Large intestine (tissue), 3 donors: ENCODE measurements at regions not wholly inside any gene's neighbourhood (a gene's known extent, or its start where the extent isn't known, plus 50 kb on each side); places are given as distances from the start of the nearest gene placed in this dataset.

Experiments used
- DNase-seq, 2 donors: peaks; one replicate each; pipeline versions ENCODE4 v3.0.0 to v3.0.0-alpha.2; 2013
- H3K27ac ChIP-seq: one replicate; pipeline ENCODE4 v1.5.1; 2013; ENCODE audit warnings: low read length
- H3K27me3 ChIP-seq: 2 replicates; pipeline ENCODE4 v1.6.1; 2013; ENCODE audit warnings: low read length; ENCODE audit not compliant: control insufficient read depth, insufficient read depth
- H3K36me3 ChIP-seq: 2 replicates; pipeline ENCODE4 v1.6.1; 2013; ENCODE audit warnings: low read length; ENCODE audit not compliant: control insufficient read depth, insufficient read depth
- H3K4me1 ChIP-seq: one replicate; pipeline ENCODE4 v1.6.1; 2013; ENCODE audit warnings: low read length; ENCODE audit not compliant: control insufficient read depth, insufficient read depth
- H3K4me3 ChIP-seq: one replicate; pipeline ENCODE4 v1.5.1; 2013; ENCODE audit warnings: low read length
- H3K9me3 ChIP-seq: one replicate; pipeline ENCODE4 v1.6.1; 2013; ENCODE audit warnings: mild to moderate bottlenecking, low read depth, low read length, moderate library complexity; ENCODE audit not compliant: control insufficient read depth
- whole genome bisulfite sequencing: methylation state at CpG from one replicate; pipeline ENCODE4 v1.1.5; 2013; ENCODE audit warnings: low lambda C conversion rate; ENCODE audit not compliant: insufficient coverage; 5-methylcytosine and 5-hydroxymethylcytosine counted together

GRCh38 chr20:57051096-57051495, 215.3 kb downstream of the BMP7 start:
- no CpG with 5 or more reads among the region's 4 CpGs for WGBS
- Histone ChIP-seq H3K4me1 (no peaks in the 10 kb centered on the region), H3K36me3 (no peaks in the 10 kb centered on the region), H3K9me3 (peaks cover 2% of the 10 kb centered on the region), H3K27ac (no peak overlapping the region), H3K27me3 (no peaks in the 10 kb centered on the region), H3K4me3 (no peak overlapping the region)
- peak; percentile 12 to 18 for DNase-seq

GRCh38 chr20:57053067-57053466, 213.4 kb downstream of the BMP7 start:
- no CpG with 5 or more reads among the region's 5 CpGs for WGBS
- no peaks in the 10 kb centered on the region for H3K36me3 ChIP-seq
- DNase-seq = no peak
- no peaks in the 10 kb centered on the region for H3K4me1 ChIP-seq
- peaks cover 2% of the 10 kb centered on the region for H3K9me3 ChIP-seq
- no peak overlapping the region for H3K4me3 ChIP-seq
- no peak overlapping the region for H3K27ac ChIP-seq
- H3K27me3 ChIP-seq = no peaks in the 10 kb centered on the region

- peaks cover 2% of the 10 kb centered on the region for H3K9me3 ChIP-seq
- no peaks in the 10 kb centered on the region for H3K36me3 ChIP-seq
- no peaks in the 10 kb centered on the region for H3K4me1 ChIP-seq
- 90% methylated on average over 3 of the region's 22 CpGs for WGBS
- DNase-seq = no peak
- H3K27ac ChIP-seq = no peak overlapping the region
- H3K27me3 ChIP-seq = no peaks in the 10 kb centered on the region
- H3K4me3 ChIP-seq = no peak overlapping the region
These were observed 212.5 kb downstream of the BMP7 start for GRCh38 chr20:57053793-57054552.

GRCh38 chr20:57055345-57055744, 211.1 kb downstream of the BMP7 start:
- Histone ChIP-seq H3K4me1 (no peaks in the 10 kb centered on the region), H3K36me3 (no peaks in the 10 kb centered on the region), H3K4me3 (no peak overlapping the region), H3K27me3 (peaks cover 3% of the 10 kb centered on the region), H3K9me3 (peaks cover 2% of the 10 kb centered on the region), H3K27ac (no peak overlapping the region)
- DNase-seq = no peak
- 63% methylated on average over 2 of the region's 9 CpGs for WGBS

- WGBS = 80% methylated on average over 1 of the region's 5 CpGs
- DNase-seq = no peak
- peaks cover 2% of the 10 kb centered on the region for H3K9me3 ChIP-seq
These were observed 209.8 kb downstream of the BMP7 start for GRCh38 chr20:57056651-57057050.

GRCh38 chr20:57059055-57059596, 207.3 kb downstream of the BMP7 start:
- no peak for DNase-seq
- WGBS = 70% methylated on average over 3 of the region's 4 CpGs
- Histone ChIP-seq H3K4me1 (no peaks in the 10 kb centered on the region), H3K27ac (no peak overlapping the region), H3K27me3 (peaks cover 12% of the 10 kb centered on the region), H3K4me3 (no peak overlapping the region), H3K36me3 (no peaks in the 10 kb centered on the region), H3K9me3 (no peaks in the 10 kb centered on the region)

More at GRCh38 chr20:57056651-57057050, 209.8 kb downstream of the BMP7 start:
- Histone ChIP-seq H3K36me3 (no peaks in the 10 kb centered on the region), H3K27ac (no peak overlapping the region), H3K27me3 (peaks cover 8% of the 10 kb centered on the region), H3K4me1 (no peaks in the 10 kb centered on the region), H3K4me3 (no peak overlapping the region)

GRCh38 chr20:57060407-57061050, 205.9 kb downstream of the BMP7 start:
- no peak for DNase-seq
- H3K27me3 ChIP-seq = peaks cover 20% of the 10 kb centered on the region

GRCh38 chr20:57061051-57061900, 205.2 kb downstream of the BMP7 start:
- WGBS = no CpG with 5 or more reads among the region's 14 CpGs
- Histone ChIP-seq H3K4me3 (no peak overlapping the region), H3K36me3 (no peaks in the 10 kb centered on the region), H3K9me3 (no peaks in the 10 kb centered on the region), H3K27me3 (peaks cover 21% of the 10 kb centered on the region), H3K27ac (no peak overlapping the region), H3K4me1 (no peaks in the 10 kb centered on the region)
- DNase-seq = peak in 1 of 2 donors; percentile 8

More at GRCh38 chr20:57060407-57061050, 205.9 kb downstream of the BMP7 start:
- Histone ChIP-seq H3K4me1 (no peaks in the 10 kb centered on the region), H3K36me3 (no peaks in the 10 kb centered on the region), H3K9me3 (no peaks in the 10 kb centered on the region), H3K4me3 (no peak overlapping the region), H3K27ac (no peak overlapping the region)
- 88% methylated on average over 1 of the region's 8 CpGs for WGBS

- H3K36me3 ChIP-seq = no peaks in the 10 kb centered on the region
- peaks cover 25% of the 10 kb centered on the region for H3K27me3 ChIP-seq
- no CpG with 5 or more reads among the region's 4 CpGs for WGBS
- no peaks in the 10 kb centered on the region for H3K9me3 ChIP-seq
- no peaks in the 10 kb centered on the region for H3K4me1 ChIP-seq
- H3K27ac ChIP-seq = no peak overlapping the region
- H3K4me3 ChIP-seq = no peak overlapping the region
- no peak for DNase-seq
These were observed 204.2 kb downstream of the BMP7 start for GRCh38 chr20:57062241-57062640.

- no peak for DNase-seq
- Histone ChIP-seq H3K27ac (no peak overlapping the region), H3K27me3 (peaks cover 25% of the 10 kb centered on the region), H3K36me3 (no peaks in the 10 kb centered on the region), H3K9me3 (no peaks in the 10 kb centered on the region), H3K4me1 (no peaks in the 10 kb centered on the region), H3K4me3 (no peak overlapping the region)
- no CpG with 5 or more reads among the region's 8 CpGs for WGBS
These were observed 203.7 kb downstream of the BMP7 start for GRCh38 chr20:57062696-57063270.
